GM12864 (cell line): ENCODE measurements at regions not wholly inside any gene's neighbourhood (a gene's known extent, or its start where the extent isn't known, plus 50 kb on each side); places are given as distances from the start of the nearest gene placed in this dataset.

Source experiments
- DNase-seq: peaks from one replicate; pipeline ENCODE4 v3.0.0-alpha.2; 2011; ENCODE audit warnings: low read depth
- H3K4me3 ChIP-seq: 2 replicates; pipeline ENCODE4 v1.5.1; 2011; ENCODE audit warnings: mild to moderate bottlenecking, low read depth, low read length, control low read depth
- TF ChIP-seq, protein P1 (sequence below): IDR thresholded peaks from 2 replicates; pipeline ENCODE4 v1.5.1; 2011; ENCODE audit warnings: low read depth, mild to moderate bottlenecking, moderate library complexity, low read length, control low read depth, inconsistent platforms; ENCODE audit errors: missing control alignments

GRCh38 chr6:74061201-74061600 is 365.2 kb downstream of the CD109 start:
- TF ChIP-seq, protein P1, sequence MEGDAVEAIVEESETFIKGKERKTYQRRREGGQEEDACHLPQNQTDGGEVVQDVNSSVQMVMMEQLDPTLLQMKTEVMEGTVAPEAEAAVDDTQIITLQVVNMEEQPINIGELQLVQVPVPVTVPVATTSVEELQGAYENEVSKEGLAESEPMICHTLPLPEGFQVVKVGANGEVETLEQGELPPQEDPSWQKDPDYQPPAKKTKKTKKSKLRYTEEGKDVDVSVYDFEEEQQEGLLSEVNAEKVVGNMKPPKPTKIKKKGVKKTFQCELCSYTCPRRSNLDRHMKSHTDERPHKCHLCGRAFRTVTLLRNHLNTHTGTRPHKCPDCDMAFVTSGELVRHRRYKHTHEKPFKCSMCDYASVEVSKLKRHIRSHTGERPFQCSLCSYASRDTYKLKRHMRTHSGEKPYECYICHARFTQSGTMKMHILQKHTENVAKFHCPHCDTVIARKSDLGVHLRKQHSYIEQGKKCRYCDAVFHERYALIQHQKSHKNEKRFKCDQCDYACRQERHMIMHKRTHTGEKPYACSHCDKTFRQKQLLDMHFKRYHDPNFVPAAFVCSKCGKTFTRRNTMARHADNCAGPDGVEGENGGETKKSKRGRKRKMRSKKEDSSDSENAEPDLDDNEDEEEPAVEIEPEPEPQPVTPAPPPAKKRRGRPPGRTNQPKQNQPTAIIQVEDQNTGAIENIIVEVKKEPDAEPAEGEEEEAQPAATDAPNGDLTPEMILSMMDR = no peak
- no peak overlapping the region for H3K4me3 ChIP-seq
- DNase-seq = no peak

GRCh38 chr6:74060354-74060753 is 364.4 kb downstream of the CD109 start:
- TF ChIP-seq, protein P1 = no peak
- DNase-seq = no peak
- no peak overlapping the region for H3K4me3 ChIP-seq

- TF ChIP-seq, protein P1 = no peak
- no peak overlapping the region for H3K4me3 ChIP-seq
- DNase-seq = no peak
These were observed 362.6 kb downstream of the CD109 start for GRCh38 chr6:74058606-74059005.

DNA sequence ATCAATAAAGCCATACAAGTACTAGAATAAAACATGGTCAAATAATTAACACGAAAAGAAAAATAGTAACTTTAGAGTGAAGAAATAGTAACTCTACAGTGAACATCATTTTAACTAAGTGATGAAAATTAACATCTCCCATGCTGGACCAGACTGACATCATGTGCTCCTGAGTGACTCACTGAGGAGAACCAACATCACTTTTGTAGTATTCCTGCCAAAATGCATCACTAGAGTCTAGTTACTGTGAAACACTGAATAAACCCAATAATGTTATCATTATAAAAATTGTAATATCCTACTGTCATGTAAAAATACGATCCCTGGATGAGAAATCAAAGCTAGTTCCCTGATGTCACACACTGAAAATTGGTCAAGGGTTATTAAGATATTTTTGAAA is 361.3 kb downstream of the CD109 start:
- TF ChIP-seq, protein P1 = no peak
- no peak for DNase-seq
- no peak overlapping the region for H3K4me3 ChIP-seq

- no peak for DNase-seq
- no peak overlapping the region for H3K4me3 ChIP-seq
- TF ChIP-seq, protein P1 = no peak
These were observed 358.2 kb downstream of the CD109 start for GRCh38 chr6:74054190-74054589.

GRCh38 chr6:74050921-74051320 is 354.9 kb downstream of the CD109 start:
- TF ChIP-seq, protein P1 = no peak
- no peak overlapping the region for H3K4me3 ChIP-seq
- no peak for DNase-seq

DNA sequence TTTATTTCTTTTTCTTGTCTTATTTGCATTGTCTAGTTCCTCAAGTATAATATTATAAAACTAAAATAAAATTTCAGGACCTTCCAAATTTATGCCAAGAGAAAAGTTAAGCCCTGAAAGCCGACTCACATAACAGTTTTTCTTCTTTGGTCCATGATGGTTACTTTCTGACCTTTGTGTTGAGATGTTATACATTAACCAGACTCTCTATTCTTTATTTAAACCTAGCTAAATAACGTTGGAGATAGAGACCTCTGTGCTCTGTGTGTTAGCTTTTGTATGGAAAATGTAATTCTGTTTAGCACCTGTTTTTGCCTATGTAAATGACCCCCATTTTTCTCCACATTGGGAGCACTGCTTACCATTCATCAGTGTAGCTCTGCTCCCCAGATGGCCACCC is 352.4 kb downstream of the CD109 start:
- H3K4me3 ChIP-seq = no peak overlapping the region
- TF ChIP-seq, protein P1 = no peak
- DNase-seq = no peak
